GM21619 (cell line): ENCODE measurements at regions not wholly inside any gene's neighbourhood (a gene's known extent, or its start where the extent isn't known, plus 50 kb on each side); places are given as distances from the start of the nearest gene placed in this dataset.
"Not testable (repeated sequence)": the region's sequence is repeated elsewhere in the genome, so short reads cannot be mapped to it uniquely, and the experiment has no call there.

Source experiments
- ATAC-seq: cut with Tn5 transposase; IDR thresholded peaks from one replicate; pipeline ENCODE4 v1.9.1; 2021; ENCODE audit not compliant: unreplicated experiment

DNA sequence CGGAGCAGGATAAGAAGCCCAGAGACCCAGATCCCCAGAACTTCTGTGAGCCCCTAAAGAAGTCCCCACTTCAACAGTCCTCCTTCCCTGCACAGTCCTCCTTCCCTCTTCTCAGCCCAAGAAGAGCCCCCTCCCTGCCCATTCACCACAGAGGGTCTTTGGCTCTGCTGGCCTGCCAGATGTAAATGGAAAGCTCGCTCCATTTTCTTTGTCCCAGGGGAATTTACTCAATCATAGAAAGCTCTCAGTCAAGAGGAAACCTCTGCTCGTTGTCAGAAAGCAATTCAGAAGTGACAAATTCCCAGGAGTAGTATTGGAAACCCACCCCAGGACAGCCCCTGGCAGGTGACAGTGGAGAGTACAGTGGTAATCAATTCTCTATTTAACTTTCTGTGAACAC, 105.5 kb upstream of the SMAD3 start:
- ATAC-seq: no peak

DNA sequence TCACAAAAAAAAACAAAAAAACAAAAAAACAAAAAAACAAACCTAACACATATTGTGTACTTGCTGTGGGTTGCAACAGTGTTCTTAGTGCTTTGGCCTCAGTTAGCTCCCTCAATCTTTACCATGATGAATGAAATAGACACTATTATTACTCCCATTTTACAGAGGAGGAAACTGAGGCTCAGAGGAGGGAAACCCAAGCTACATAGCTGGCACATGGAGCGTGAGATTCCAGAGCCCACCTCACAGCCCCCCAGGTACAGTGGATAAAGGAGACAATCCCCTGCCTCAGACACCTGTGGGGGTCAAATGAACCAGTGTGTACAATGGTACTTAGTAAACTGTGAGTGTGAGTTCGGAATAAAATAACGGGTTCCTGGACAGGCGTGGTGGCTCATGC, 104.9 kb upstream of the SMAD3 start:
- ATAC-seq: no peak

DNA sequence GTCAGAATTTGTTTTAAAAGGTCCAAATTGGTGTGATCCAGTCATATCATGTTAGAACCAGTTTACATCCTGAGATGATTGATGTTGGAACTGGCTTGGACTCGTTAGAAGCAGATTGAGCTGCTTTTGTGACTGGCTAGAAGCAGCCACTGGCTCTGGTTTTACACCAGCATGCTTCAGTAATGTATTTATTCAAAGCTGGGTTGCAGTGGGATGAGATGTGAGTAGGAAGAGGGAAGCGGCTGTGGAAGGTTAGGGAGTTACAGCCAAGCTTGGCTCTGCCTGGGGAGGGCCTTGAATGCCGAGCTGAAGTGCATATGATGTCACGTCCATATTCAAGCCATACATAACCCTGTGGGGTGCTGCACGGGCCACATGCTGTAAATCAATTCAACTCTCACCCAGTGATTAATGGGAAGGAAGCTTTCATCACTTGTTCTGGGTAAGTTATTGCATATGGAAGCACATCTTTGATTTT, 104.0 kb upstream of the SMAD3 start:
- no peak for ATAC-seq

DNA sequence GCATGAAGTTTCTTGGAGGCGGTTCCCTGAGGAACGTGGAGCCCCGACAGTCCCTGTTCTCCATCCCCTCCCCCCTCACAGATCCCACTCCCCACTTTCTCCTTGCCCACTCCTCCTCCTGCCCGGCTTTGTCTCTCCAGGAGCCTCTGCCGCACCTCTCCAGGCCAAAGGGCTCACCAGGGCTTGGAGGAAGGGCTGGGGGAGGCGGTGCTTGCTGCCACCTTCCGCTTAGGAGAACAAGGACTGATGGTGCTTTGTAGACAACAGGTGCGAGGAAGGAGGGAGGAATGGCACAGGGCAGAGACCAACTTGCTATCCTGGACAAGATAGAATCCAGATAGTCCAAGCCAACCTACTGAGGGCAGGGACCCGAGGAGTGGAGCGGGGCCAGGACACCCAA, 103.5 kb upstream of the SMAD3 start:
- no peak for ATAC-seq

- no peak for ATAC-seq
These were observed 102.9 kb upstream of the SMAD3 start for GRCh38 chr15:66962522-66962921.

- ATAC-seq: no peak
These were observed 102.3 kb upstream of the SMAD3 start for GRCh38 chr15:66963084-66963483.

DNA sequence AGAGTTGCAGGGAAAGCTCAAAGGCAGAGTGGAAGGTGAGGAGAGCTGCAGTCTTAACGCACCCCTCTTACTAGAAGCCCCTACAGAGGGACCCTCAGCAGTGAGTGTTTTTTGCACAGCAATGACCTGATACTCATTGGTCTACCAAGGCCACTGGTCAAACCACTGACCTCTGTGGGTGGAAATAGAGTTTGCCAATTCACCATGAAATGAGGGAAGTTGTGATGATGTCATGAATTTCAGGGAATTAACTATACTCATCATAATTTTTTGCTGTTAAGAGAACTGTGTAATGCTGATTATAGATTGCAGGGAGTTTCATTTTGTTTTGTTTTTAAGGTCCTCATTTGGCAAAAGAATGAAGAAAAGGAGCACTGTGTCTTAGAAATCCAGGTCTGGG, 101.7 kb upstream of the SMAD3 start:
- ATAC-seq: no peak

DNA sequence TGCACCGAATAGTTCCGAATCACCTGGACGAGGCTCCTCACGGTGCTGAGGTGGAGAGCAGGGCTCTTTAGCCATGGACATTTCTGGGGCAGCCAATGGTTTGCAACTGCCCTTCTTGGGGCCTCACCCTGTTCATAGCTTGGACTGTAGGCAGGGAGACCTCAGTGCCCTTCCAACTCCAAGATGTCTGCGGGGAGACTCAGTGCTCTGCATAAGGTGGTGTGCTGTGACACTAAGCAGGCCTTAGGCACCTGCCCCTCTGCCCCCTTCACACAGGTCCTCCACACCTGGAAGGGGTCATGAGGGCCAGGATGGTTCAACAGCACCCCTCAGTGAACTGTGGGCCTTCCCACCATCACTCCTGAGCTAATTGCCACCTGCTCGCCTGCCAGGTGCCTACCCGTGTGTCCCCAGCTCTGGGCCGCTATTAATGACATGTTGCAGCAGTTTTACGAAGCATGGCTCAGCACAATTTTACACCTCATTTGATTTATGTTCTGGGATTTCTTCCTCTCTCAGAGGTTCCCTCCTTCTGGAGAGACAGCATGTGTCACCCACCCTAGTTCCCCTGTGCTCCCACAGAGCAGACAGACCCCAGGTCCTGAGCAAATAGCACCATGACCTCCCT, 101.2 kb upstream of the SMAD3 start:
- no peak for ATAC-seq

- no peak for ATAC-seq
These were observed 100.6 kb upstream of the SMAD3 start for GRCh38 chr15:66964791-66965190.

- ATAC-seq: no peak
These were observed 100.1 kb upstream of the SMAD3 start for GRCh38 chr15:66965201-66965900.

- no peak for ATAC-seq
These were observed 99.1 kb upstream of the SMAD3 start for GRCh38 chr15:66966256-66966655.

GRCh38 chr15:66968806-66969596, 96.4 kb upstream of the SMAD3 start:
- no peak for ATAC-seq

DNA sequence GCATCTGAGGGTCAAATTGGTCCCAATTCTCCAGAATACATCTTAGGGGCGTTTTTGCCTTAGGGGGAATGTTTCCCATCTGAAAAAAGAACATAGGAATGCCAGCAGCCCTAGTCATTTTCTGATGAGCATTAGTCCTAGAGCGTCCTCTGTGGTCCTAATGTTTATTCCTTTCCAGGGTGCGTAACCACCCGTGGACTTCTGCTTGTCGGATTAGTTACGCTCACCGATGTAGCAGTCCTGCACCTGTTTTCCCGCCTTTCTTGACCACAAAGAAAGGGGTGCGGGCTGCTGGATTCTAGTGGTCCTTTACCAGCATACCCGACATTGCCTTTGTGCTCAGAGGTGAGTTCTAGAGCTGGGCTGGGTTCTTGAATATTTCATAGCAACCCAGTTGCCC, 91.3 kb upstream of the SMAD3 start:
- not testable (repeated sequence) for ATAC-seq

GRCh38 chr15:66976106-66976640, 89.2 kb upstream of the SMAD3 start:
- ATAC-seq: not testable (repeated sequence)

DNA sequence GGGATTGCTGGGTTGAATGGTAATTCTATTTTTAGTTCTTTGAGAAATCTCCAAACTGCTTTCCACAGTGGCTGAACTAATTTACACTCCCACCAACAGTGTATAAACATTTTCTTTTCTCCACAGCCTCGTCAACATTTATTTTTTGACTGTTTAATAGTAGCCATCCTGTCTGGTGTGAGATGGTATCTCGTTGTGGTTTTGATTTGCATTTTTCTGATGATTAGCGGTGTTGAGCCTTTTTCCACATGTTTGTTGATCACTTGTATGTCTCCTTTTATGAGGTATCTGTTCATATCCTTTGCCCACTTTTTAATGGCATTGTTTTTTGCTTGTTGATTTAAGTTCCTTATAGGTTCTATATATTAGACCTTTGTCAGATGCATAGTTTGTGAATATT, 85.1 kb upstream of the SMAD3 start:
- not testable (repeated sequence) for ATAC-seq

DNA sequence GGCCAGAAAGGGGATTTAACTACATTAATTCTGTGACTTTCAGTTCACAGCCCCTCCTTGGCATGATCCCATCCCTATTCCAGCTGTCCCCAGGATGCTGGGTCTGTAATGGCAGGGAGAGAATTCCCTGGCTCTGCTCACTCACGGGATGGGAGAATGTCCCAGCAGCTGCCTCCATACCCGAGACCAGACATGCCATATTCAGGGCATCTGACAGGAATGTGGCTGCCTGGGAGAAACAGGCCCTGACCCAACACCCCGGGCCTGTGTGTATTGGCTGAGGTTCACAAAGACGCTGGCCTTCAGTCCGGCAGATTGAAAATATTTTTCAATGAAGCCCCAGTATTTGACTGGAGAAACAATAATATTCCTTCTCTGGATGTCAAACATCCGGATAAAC, 83.6 kb upstream of the SMAD3 start:
- no peak for ATAC-seq

DNA sequence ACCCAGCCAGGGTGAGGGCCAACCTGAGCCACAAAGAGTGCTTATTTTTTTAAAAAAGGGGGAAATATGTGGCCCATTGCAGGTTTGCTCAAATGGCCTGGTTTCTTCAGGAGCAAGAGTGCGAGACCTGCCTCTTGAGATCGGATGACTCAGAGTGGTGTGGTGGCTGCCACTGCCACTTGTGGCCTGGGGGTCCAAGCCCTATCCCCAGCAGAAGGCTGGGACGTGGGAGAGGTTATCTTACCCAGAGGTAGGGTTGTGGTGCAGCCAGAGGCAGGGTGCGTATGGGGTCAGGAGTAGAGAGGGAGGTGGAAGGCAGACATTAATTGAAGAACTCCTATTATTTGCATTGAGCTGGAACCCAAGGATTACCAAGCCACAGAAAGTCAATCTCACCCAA, 83.2 kb upstream of the SMAD3 start:
- no peak for ATAC-seq

- ATAC-seq: no peak
These were observed 82.6 kb upstream of the SMAD3 start for GRCh38 chr15:66982816-66983215.

- ATAC-seq: no peak
These were observed 79.7 kb upstream of the SMAD3 start for GRCh38 chr15:66985653-66986052.

GRCh38 chr15:66986951-66987350, 78.5 kb upstream of the SMAD3 start:
- ATAC-seq: no peak

DNA sequence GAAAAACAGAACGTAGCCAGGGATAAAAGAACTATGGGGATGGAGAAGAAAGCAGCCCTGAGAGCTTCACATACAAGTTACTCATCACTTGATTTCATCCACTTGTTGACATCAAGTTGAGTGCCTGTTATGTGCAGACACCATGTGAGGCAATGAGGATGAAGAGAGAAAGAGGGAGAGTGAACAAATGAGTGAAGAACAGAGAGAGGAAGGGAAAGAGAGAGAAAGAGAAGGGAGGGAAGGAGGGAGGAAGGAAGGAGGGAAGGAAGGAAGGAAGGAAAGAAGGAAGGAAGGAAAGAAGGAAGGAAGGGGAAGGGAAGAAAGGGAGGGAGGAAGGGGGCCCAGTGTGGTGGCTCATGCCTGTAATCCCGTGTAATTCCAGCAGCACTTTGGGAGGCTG, 72.3 kb upstream of the SMAD3 start:
- ATAC-seq: no peak
